ENCODE measurements at regions not wholly inside any gene's neighbourhood (a gene's known extent, or its start where the extent isn't known, plus 50 kb on each side); places are given as distances from the start of the nearest gene placed in this dataset.
"Not testable (repeated sequence)": the region's sequence is repeated elsewhere in the genome, so short reads cannot be mapped to it uniquely, and the experiment has no call there.

GRCh38 chr5:91315701-91316100 is 67.4 kb downstream of the ARRDC3 start:
- peak overlapping the region in 1 of 3 donors; percentile 97 for H3K27ac Mint-ChIP-seq

DNA sequence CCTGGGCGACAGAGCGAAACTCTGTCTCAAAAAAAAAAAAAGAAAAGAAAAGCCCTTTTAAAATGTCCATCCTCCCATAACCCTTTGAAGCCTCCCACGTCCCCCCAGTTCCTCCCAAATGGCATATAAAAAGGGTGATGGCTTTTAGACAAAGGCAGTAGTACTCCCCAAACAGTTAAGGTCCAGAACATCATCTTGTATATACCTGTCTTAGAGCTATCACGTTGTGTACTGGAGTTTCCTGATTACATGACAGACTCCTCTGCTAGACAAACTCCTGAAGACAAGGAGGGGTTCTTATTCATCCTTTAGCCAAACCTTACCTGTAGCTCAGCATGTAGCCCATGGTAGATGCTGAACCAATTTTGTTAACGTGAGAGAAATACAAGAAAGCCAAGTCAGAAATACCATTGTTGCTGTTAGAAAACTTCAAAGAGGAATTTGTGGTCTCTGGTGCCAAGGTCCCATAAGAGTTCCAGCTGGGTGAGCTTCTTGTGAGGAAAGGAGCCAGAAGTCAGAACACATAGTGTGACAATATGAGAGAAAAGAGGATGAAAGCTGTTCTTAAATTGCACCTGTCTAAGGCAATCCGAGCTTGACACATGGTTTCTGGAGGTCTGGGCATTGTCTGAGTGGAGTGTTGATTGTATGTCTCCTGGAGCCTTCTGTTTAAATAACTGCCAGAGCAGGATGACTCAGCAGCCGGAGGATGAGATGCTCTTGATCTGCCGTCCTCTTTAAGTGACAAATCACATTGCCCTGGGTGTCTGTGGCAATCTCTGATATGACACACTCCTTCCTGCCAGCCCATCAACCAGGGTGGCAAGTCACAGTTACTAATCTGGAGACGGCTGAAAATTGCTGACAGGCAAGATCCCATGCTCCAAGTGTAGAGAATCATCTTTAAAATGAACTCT is 69.1 kb downstream of the ARRDC3 start:
- peaks cover 3% of the 10 kb centered on the region for H3K36me3 Mint-ChIP-seq
- no peaks in the 10 kb centered on the region for H3K9me3 ChIP-seq (ENCODE audit: control insufficient read depth in 2 of 2, low read length in 2 of 2)
- peaks cover 28 to 60% (median 45%) of the 10 kb centered on the region in 4 donors for H3K4me1 Mint-ChIP-seq
- peak overlapping the region; percentile 92 to 97 (median 96) for H3K27ac Mint-ChIP-seq
- ATAC-seq (ENCODE audit: low read depth in 2 of 2) (peak; percentile 85 to 88), DNase-seq (peak; percentile 61 to 97 (median 81))
- H3K27ac ChIP-seq (ENCODE audit: insufficient read depth, low read length, poor library complexity, severe bottlenecking): peak overlapping the region; percentile 74
- no peaks in the 10 kb centered on the region for H3K9me3 Mint-ChIP-seq
- peaks cover 52% of the 10 kb centered on the region for H3K4me1 ChIP-seq (ENCODE audit: control insufficient read depth, insufficient read depth, low read length, poor library complexity, severe bottlenecking)
- peak overlapping the region; percentile 72 for H3K4me3 ChIP-seq (ENCODE audit: low read depth, low read length)
- no peaks in the 10 kb centered on the region for H3K36me3 ChIP-seq (ENCODE audit: control insufficient read depth, insufficient read depth, low read length)
- peak overlapping the region; percentile 72 to 84 (median 76) for H3K4me3 Mint-ChIP-seq
- no peaks in the 10 kb centered on the region for H3K27me3 Mint-ChIP-seq
- H3K27me3 ChIP-seq (ENCODE audit: control insufficient read depth, insufficient read depth, low read length): no peaks in the 10 kb centered on the region

More at GRCh38 chr5:91315701-91316100, 67.4 kb downstream of the ARRDC3 start:
- Mint-ChIP-seq H3K9me3 (no peaks in the 10 kb centered on the region), H3K4me1 (peaks cover 27 to 52% (median 43%) of the 10 kb centered on the region in 4 donors), H3K4me3 (no peak overlapping the region), H3K27me3 (no peaks in the 10 kb centered on the region), H3K36me3 (peaks cover 3% of the 10 kb centered on the region)
- ATAC-seq (ENCODE audit: low read depth in 2 of 2) (no peak), DNase-seq (no peak)
- no peaks in the 10 kb centered on the region for H3K27me3 ChIP-seq (ENCODE audit: control insufficient read depth, insufficient read depth, low read length)
- no peaks in the 10 kb centered on the region for H3K36me3 ChIP-seq (ENCODE audit: control insufficient read depth, insufficient read depth, low read length)
- H3K4me3 ChIP-seq (ENCODE audit: low read depth, low read length): no peak overlapping the region
- peaks cover 43% of the 10 kb centered on the region for H3K4me1 ChIP-seq (ENCODE audit: control insufficient read depth, insufficient read depth, low read length, poor library complexity, severe bottlenecking)
- H3K9me3 ChIP-seq (ENCODE audit: control insufficient read depth in 2 of 2, low read length in 2 of 2): no peaks in the 10 kb centered on the region
- no peak overlapping the region for H3K27ac ChIP-seq (ENCODE audit: insufficient read depth, low read length, poor library complexity, severe bottlenecking)

DNA sequence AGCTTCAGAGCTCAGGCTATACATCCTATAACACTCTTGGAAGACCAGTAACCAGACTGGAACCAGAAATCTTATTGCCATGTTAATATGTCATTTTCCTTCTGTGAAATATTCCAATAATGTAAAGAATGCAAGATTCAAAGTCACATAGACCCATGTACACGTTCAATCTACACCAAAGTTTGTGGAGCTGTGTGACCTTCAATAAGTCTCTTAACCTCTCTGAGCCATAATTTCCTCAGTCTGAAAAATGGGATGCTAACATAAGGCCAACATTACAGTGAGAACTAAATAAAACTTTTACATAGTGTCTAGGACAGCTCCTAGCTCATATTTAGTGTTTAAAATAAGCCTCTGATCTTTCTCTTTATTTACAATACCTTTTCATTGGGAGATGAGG is 70.4 kb downstream of the ARRDC3 start:
- Mint-ChIP-seq H3K27me3 (no peaks in the 10 kb centered on the region), H3K36me3 (peaks cover 3% of the 10 kb centered on the region), H3K9me3 (no peaks in the 10 kb centered on the region), H3K4me1 (peaks cover 28 to 57% (median 38%) of the 10 kb centered on the region in 4 donors), H3K27ac (peak overlapping the region; percentile 96 to 99 (median 97)), H3K4me3 (peak overlapping the region; percentile 72 to 84 (median 82))
- Histone ChIP-seq H3K4me3 (ENCODE audit: low read depth, low read length) (peak overlapping the region; percentile 78), H3K27ac (ENCODE audit: insufficient read depth, low read length, poor library complexity, severe bottlenecking) (peak overlapping the region; percentile 77), H3K9me3 (ENCODE audit: control insufficient read depth in 2 of 2, low read length in 2 of 2) (no peaks in the 10 kb centered on the region), H3K27me3 (ENCODE audit: control insufficient read depth, insufficient read depth, low read length) (no peaks in the 10 kb centered on the region), H3K4me1 (ENCODE audit: control insufficient read depth, insufficient read depth, low read length, poor library complexity, severe bottlenecking) (peaks cover 47% of the 10 kb centered on the region), H3K36me3 (ENCODE audit: control insufficient read depth, insufficient read depth, low read length) (no peaks in the 10 kb centered on the region)
- ATAC-seq (ENCODE audit: low read depth in 2 of 2): no peak
- DNase-seq: peak in 1 of 3 donors; percentile 20

GRCh38 chr5:91311697-91312501 is 71.2 kb downstream of the ARRDC3 start:
- H3K27me3 ChIP-seq (ENCODE audit: control insufficient read depth, insufficient read depth, low read length): no peaks in the 10 kb centered on the region
- ATAC-seq (ENCODE audit: low read depth in 2 of 2) (peak; percentile 78 to 79), DNase-seq (peak; percentile 57 to 93 (median 81))
- no peaks in the 10 kb centered on the region for H3K36me3 ChIP-seq (ENCODE audit: control insufficient read depth, insufficient read depth, low read length)
- Mint-ChIP-seq H3K4me1 (peaks cover 28 to 57% (median 39%) of the 10 kb centered on the region in 4 donors), H3K9me3 (no peaks in the 10 kb centered on the region), H3K27me3 (no peaks in the 10 kb centered on the region), H3K36me3 (peaks cover 3% of the 10 kb centered on the region), H3K4me3 (peak overlapping the region; percentile 72 to 84 (median 82)), H3K27ac (peak overlapping the region; percentile 96 to 99 (median 97))
- H3K4me1 ChIP-seq (ENCODE audit: control insufficient read depth, insufficient read depth, low read length, poor library complexity, severe bottlenecking): peaks cover 47% of the 10 kb centered on the region
- no peaks in the 10 kb centered on the region for H3K9me3 ChIP-seq (ENCODE audit: control insufficient read depth in 2 of 2, low read length in 2 of 2)
- H3K27ac ChIP-seq (ENCODE audit: insufficient read depth, low read length, poor library complexity, severe bottlenecking): peak overlapping the region; percentile 77
- H3K4me3 ChIP-seq (ENCODE audit: low read depth, low read length): peak overlapping the region; percentile 78

DNA sequence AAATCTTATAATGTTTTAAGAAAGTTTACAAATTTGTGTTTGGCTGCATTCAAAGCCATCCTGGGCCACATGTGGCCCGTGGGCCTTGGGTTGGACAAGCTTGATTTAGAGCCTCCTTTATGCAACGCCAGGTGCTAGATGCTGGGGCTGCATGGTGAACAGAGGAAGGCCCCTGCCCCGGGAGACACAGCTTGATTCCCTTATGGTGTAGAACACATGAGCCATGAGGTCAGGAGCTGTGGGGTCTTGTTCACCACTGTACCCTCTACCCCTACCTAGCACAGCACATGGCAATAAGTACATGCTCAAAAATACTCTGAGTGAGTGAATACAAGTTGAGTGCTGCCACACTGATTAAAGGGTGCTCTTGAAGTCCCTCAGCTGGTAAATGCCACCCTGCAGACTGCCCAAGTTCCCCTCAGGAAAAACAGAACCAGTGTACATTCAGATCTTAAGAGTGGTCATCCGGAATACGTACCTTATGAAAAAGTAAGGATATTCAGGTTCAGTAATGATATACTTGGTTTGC is 71.9 kb downstream of the ARRDC3 start:
- Mint-ChIP-seq H3K4me3 (peak overlapping the region; percentile 72 to 84 (median 82)), H3K27me3 (no peaks in the 10 kb centered on the region), H3K4me1 (peaks cover 32 to 57% (median 41%) of the 10 kb centered on the region in 4 donors), H3K36me3 (peaks cover 3% of the 10 kb centered on the region), H3K9me3 (no peaks in the 10 kb centered on the region), H3K27ac (peak overlapping the region; percentile 96 to 99 (median 97))
- peak overlapping the region; percentile 77 for H3K27ac ChIP-seq (ENCODE audit: insufficient read depth, low read length, poor library complexity, severe bottlenecking)
- DNase-seq (no peak), ATAC-seq (ENCODE audit: low read depth in 2 of 2) (peak in 1 of 2 donors; percentile 1)
- H3K27me3 ChIP-seq (ENCODE audit: control insufficient read depth, insufficient read depth, low read length): no peaks in the 10 kb centered on the region
- H3K36me3 ChIP-seq (ENCODE audit: control insufficient read depth, insufficient read depth, low read length): no peaks in the 10 kb centered on the region
- peaks cover 47% of the 10 kb centered on the region for H3K4me1 ChIP-seq (ENCODE audit: control insufficient read depth, insufficient read depth, low read length, poor library complexity, severe bottlenecking)
- H3K9me3 ChIP-seq (ENCODE audit: control insufficient read depth in 2 of 2, low read length in 2 of 2): no peaks in the 10 kb centered on the region
- peak overlapping the region; percentile 78 for H3K4me3 ChIP-seq (ENCODE audit: low read depth, low read length)

GRCh38 chr5:91308157-91308556 is 75.0 kb downstream of the ARRDC3 start:
- H3K4me1 Mint-ChIP-seq: peaks cover 25 to 37% (median 33%) of the 10 kb centered on the region in 4 donors
- not testable (repeated sequence) for H3K27me3 ChIP-seq (ENCODE audit: control insufficient read depth, insufficient read depth, low read length); H3K9me3 Mint-ChIP-seq; DNase-seq; H3K27me3 Mint-ChIP-seq; H3K4me3 ChIP-seq (ENCODE audit: low read depth, low read length); H3K36me3 ChIP-seq (ENCODE audit: control insufficient read depth, insufficient read depth, low read length); H3K4me3 Mint-ChIP-seq; H3K36me3 Mint-ChIP-seq; H3K9me3 ChIP-seq (ENCODE audit: control insufficient read depth in 2 of 2, low read length in 2 of 2); ATAC-seq (ENCODE audit: low read depth in 2 of 2); H3K27ac ChIP-seq (ENCODE audit: insufficient read depth, low read length, poor library complexity, severe bottlenecking)
- H3K27ac Mint-ChIP-seq: peak overlapping the region in 2 of 3 donors; percentile 10 to 56
- peaks cover 33% of the 10 kb centered on the region for H3K4me1 ChIP-seq (ENCODE audit: control insufficient read depth, insufficient read depth, low read length, poor library complexity, severe bottlenecking)

DNA sequence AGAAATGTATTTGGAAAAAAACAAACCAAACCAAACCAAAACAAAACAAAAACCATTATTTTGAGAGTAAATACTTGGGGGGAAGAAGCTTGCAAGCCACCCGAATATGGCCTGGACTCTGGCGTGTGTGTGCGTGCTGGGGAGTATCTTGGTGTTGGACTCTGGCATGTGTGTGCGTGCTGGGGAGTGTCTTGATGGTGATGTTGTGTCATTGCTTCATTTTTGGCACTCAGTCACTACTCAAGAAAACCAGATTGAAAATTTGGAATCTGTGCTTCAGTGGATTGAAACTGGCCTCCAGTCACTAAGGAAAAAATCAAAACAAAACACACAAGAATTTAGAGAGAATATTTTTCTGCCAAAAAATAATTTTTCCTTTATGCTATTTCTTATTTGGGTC is 76.1 kb downstream of the ARRDC3 start:
- H3K27me3 ChIP-seq (ENCODE audit: control insufficient read depth, insufficient read depth, low read length): no peaks in the 10 kb centered on the region
- no peaks in the 10 kb centered on the region for H3K36me3 ChIP-seq (ENCODE audit: control insufficient read depth, insufficient read depth, low read length)
- H3K27ac Mint-ChIP-seq: peak overlapping the region in 1 of 3 donors; percentile 65
- no peak for DNase-seq
- H3K27ac ChIP-seq (ENCODE audit: insufficient read depth, low read length, poor library complexity, severe bottlenecking): no peak overlapping the region
- H3K36me3 Mint-ChIP-seq: peaks cover 3% of the 10 kb centered on the region
- H3K4me1 Mint-ChIP-seq: peaks cover 15 to 25% (median 23%) of the 10 kb centered on the region in 4 donors
- H3K27me3 Mint-ChIP-seq: no peaks in the 10 kb centered on the region
- H3K4me1 ChIP-seq (ENCODE audit: control insufficient read depth, insufficient read depth, low read length, poor library complexity, severe bottlenecking): peaks cover 22% of the 10 kb centered on the region
- H3K4me3 ChIP-seq (ENCODE audit: low read depth, low read length): no peak overlapping the region
- ATAC-seq (ENCODE audit: low read depth in 2 of 2): no peak
- no peaks in the 10 kb centered on the region for H3K9me3 ChIP-seq (ENCODE audit: control insufficient read depth in 2 of 2, low read length in 2 of 2)
- H3K9me3 Mint-ChIP-seq: no peaks in the 10 kb centered on the region
- no peak overlapping the region for H3K4me3 Mint-ChIP-seq

Measured in CD4-positive, CD25-positive, alpha-beta regulatory T cell (primary cell).